ENCODE measurements at regions not wholly inside any gene's neighbourhood (a gene's known extent, or its start where the extent isn't known, plus 50 kb on each side); places are given as distances from the start of the nearest gene placed in this dataset.

- Histone ChIP-seq H3K79me2 (ENCODE audit: insufficient read depth, low read length) (no peaks in the 10 kb centered on the region), H3K4me3 (ENCODE audit: insufficient read depth, low read length, poor library complexity, severe bottlenecking) (no peak overlapping the region), H3K27ac (ENCODE audit: low read depth, low read length) (no peak overlapping the region), H3K36me3 (ENCODE audit: low read length) (no peaks in the 10 kb centered on the region), H3K9me2 (replicated peaks; ENCODE audit: insufficient read depth, low read length) (no peaks in the 10 kb centered on the region), H3K4me2 (ENCODE audit: low read depth, low read length, poor library complexity, severe bottlenecking) (no peak overlapping the region), H3K9me3 (ENCODE audit: insufficient read depth, low read length) (no peaks in the 10 kb centered on the region), H3K9ac (ENCODE audit: low read length) (no peak overlapping the region), H4K20me1 (ENCODE audit: low read depth, low read length) (no peaks in the 10 kb centered on the region), H3F3A (ENCODE audit: insufficient read depth) (no peaks in the 10 kb centered on the region), H3K27me3 (ENCODE audit: low read length) (no peaks in the 10 kb centered on the region), H2AFZ (ENCODE audit: low read depth, low read length, severe bottlenecking) (no peak overlapping the region)
- TF ChIP-seq EZH2phosphoT487 (conservative IDR thresholded peaks at IDR 0.05; ENCODE audit: low read length) (no peak), CTCF (IDR thresholded peaks at IDR 0.05; ENCODE audit: insufficient read depth, low read length, poor library complexity, severe bottlenecking) (no peak)
Observed at GRCh38 chr14:101289911-101290310, 271.4 kb upstream of the DIO3 start.

- H3K27ac ChIP-seq (ENCODE audit: low read depth, low read length), result no peak overlapping the region
- no peaks in the 10 kb centered on the region for H3K36me3 ChIP-seq (ENCODE audit: low read length)
- H3K9ac ChIP-seq (ENCODE audit: low read length), result no peak overlapping the region
- no peaks in the 10 kb centered on the region; the same call in 1 of the 2 replicates for H3K9me3 ChIP-seq (ENCODE audit: insufficient read depth, low read length)
- H4K20me1 ChIP-seq (ENCODE audit: low read depth, low read length), result no peaks in the 10 kb centered on the region
- H3F3A ChIP-seq (ENCODE audit: insufficient read depth), result no peaks in the 10 kb centered on the region
- no peak overlapping the region for H2AFZ ChIP-seq (ENCODE audit: low read depth, low read length, severe bottlenecking)
- no peak for TF ChIP-seq EZH2phosphoT487 (conservative IDR thresholded peaks at IDR 0.05; ENCODE audit: low read length)
- TF ChIP-seq CTCF (IDR thresholded peaks at IDR 0.05; ENCODE audit: insufficient read depth, low read length, poor library complexity, severe bottlenecking), result no peak
- H3K4me3 ChIP-seq (ENCODE audit: insufficient read depth, low read length, poor library complexity, severe bottlenecking), result no peak overlapping the region
- H3K9me2 ChIP-seq (replicated peaks; ENCODE audit: insufficient read depth, low read length), result no peaks in the 10 kb centered on the region
- no peak overlapping the region for H3K4me2 ChIP-seq (ENCODE audit: low read depth, low read length, poor library complexity, severe bottlenecking)
- no peaks in the 10 kb centered on the region for H3K79me2 ChIP-seq (ENCODE audit: insufficient read depth, low read length)
- no peaks in the 10 kb centered on the region for H3K27me3 ChIP-seq (ENCODE audit: low read length)
Observed at GRCh38 chr14:101290611-101291010, 270.7 kb upstream of the DIO3 start.

GRCh38 chr14:101291390-101291789, 269.9 kb upstream of the DIO3 start:
- H3K27me3 ChIP-seq (ENCODE audit: low read length), result no peaks in the 10 kb centered on the region
- no peaks in the 10 kb centered on the region for H3F3A ChIP-seq (ENCODE audit: insufficient read depth)
- H2AFZ ChIP-seq (ENCODE audit: low read depth, low read length, severe bottlenecking), result no peak overlapping the region
- H3K9ac ChIP-seq (ENCODE audit: low read length), result no peak overlapping the region
- no peak overlapping the region for H3K27ac ChIP-seq (ENCODE audit: low read depth, low read length)
- no peaks in the 10 kb centered on the region for H3K9me2 ChIP-seq (replicated peaks; ENCODE audit: insufficient read depth, low read length)
- H3K4me2 ChIP-seq (ENCODE audit: low read depth, low read length, poor library complexity, severe bottlenecking), result no peak overlapping the region
- no peaks in the 10 kb centered on the region for H3K36me3 ChIP-seq (ENCODE audit: low read length)
- H3K4me3 ChIP-seq (ENCODE audit: insufficient read depth, low read length, poor library complexity, severe bottlenecking), result no peak overlapping the region
- TF ChIP-seq CTCF (IDR thresholded peaks at IDR 0.05; ENCODE audit: insufficient read depth, low read length, poor library complexity, severe bottlenecking) (no peak), EZH2phosphoT487 (conservative IDR thresholded peaks at IDR 0.05; ENCODE audit: low read length) (no peak)
- no peaks in the 10 kb centered on the region for H4K20me1 ChIP-seq (ENCODE audit: low read depth, low read length)
- H3K79me2 ChIP-seq (ENCODE audit: insufficient read depth, low read length), result no peaks in the 10 kb centered on the region
- peaks cover under 1% of the 10 kb centered on the region; the same call in 1 of the 2 replicates for H3K9me3 ChIP-seq (ENCODE audit: insufficient read depth, low read length)
